Mammary epithelial cell (primary cell): ENCODE measurements at regions not wholly inside any gene's neighbourhood (a gene's known extent, or its start where the extent isn't known, plus 50 kb on each side); places are given as distances from the start of the nearest gene placed in this dataset.

ENCODE experiments used
- CTCF ChIP-seq, 2 donors: IDR thresholded peaks in 1 of 2; conservative IDR thresholded peaks in 1 of 2; 2 replicates each; pipeline ENCODE4 v1.5.1; 2011 to 2012; ENCODE audit warnings: inconsistent platforms in 2 of 2, low read length in 2 of 2, mild to moderate bottlenecking in 2 of 2, control low read depth in 1 of 2, low read depth in 1 of 2; ENCODE audit not compliant: insufficient read depth in 1 of 2; ENCODE audit errors: extremely low read depth in 1 of 2
- EZH2 ChIP-seq: IDR thresholded peaks from 2 replicates; pipeline ENCODE4 v1.6.1; 2012; ENCODE audit warnings: low read length, inconsistent platforms, borderline replicate concordance

- TF ChIP-seq CTCF (conservative IDR thresholded peaks at IDR 0.05 in 1 of 2, IDR thresholded peaks at IDR 0.05 in 1 of 2; ENCODE audit: extremely low read depth in 1 of 2, insufficient read depth in 1 of 2, low read depth in 1 of 2, low read length in 2 of 2) (no peak), EZH2 (no peak)
Measured at GRCh38 chr5:164722702-164723101, 1217.3 kb downstream of the MAT2B start.
